ENCODE measurements at regions not wholly inside any gene's neighbourhood (a gene's known extent, or its start where the extent isn't known, plus 50 kb on each side); places are given as distances from the start of the nearest gene placed in this dataset.

DNA sequence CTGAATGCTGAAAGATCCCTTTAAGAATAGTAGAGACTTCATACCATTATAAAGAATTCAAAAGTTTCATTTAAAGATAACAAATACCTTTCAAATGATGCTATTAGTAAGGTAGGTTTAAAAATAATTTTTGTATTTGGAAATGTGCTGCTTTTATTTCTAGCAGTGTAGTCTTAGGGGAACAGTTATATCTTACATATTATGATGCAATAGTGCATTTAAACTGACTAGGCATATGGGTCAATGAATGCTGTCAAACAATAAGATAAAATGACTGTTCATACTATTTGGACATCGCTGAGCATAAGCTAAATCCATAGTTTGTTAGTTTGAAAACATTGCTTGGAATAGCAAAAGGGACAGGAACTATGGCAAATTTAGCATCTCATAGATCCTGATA lies 354.8 kb upstream of the SEMA3A start:
- no peak for FAIRE-seq
- Histone ChIP-seq H3K4me1 (ENCODE audit: control insufficient read depth, insufficient read depth, low read length) (no peaks in the 10 kb centered on the region), H3K36me3 (ENCODE audit: control insufficient read depth in 2 of 2, insufficient read depth in 2 of 2, low read length in 1 of 2) (no peaks in the 10 kb centered on the region), H3K9ac (ENCODE audit: control insufficient read depth, insufficient read depth, low read length) (no peak overlapping the region), H3K27ac (ENCODE audit: control insufficient read depth, insufficient read depth) (no peak overlapping the region), H2AFZ (ENCODE audit: control insufficient read depth, low read depth, low read length) (no peak overlapping the region), H3K27me3 (replicated peaks in 1 of 2; ENCODE audit: control insufficient read depth in 2 of 2, insufficient read depth in 2 of 2, low read length in 1 of 2) (no peaks in the 10 kb centered on the region), H3K4me3 (no peak overlapping the region), H3K9me3 (replicated peaks; ENCODE audit: control insufficient read depth, insufficient read depth, low read length) (no peaks in the 10 kb centered on the region), H4K20me1 (ENCODE audit: control insufficient read depth, insufficient read depth) (no peaks in the 10 kb centered on the region), H3K79me2 (ENCODE audit: control insufficient read depth, insufficient read depth, low read length) (no peaks in the 10 kb centered on the region), H3K4me2 (ENCODE audit: control insufficient read depth, insufficient read depth) (no peak overlapping the region)
- in situ Hi-C loops (cut with MboI) (no loop called here), intact Hi-C loops (cut with micrococcal nuclease; ENCODE audit: unreplicated experiment) (no loop called here)
- no peak for ATAC-seq
- ChIA-PET SMC1A (ENCODE audit: uncharacterized antibody, unreplicated experiment) (no interaction called here), CTCF (no interaction called here), POLR2A (no interaction called here), RAD21 (ENCODE audit: unreplicated experiment) (no interaction called here)
- DNase-seq (ENCODE audit: low read depth, low spot score), result no peak
- WGBS (ENCODE audit: insufficient coverage, insufficient replicate concordance, low lambda C conversion rate, missing lambda C conversion rate), result 0% methylated on average over 1 of the region's 1 CpG
- TF ChIP-seq ZZZ3 (IDR thresholded peaks at IDR 0.05; ENCODE audit: control insufficient read depth, insufficient read length, low read depth) (no peak), NR2F1 (conservative IDR thresholded peaks at IDR 0.05) (no peak), TAF1 (IDR thresholded peaks at IDR 0.05; ENCODE audit: borderline replicate concordance, low read depth, low read length) (no peak), STAT1 (conservative IDR thresholded peaks at IDR 0.05) (no peak), HDGF (IDR thresholded peaks at IDR 0.05) (no peak), STAT3 (IDR thresholded peaks at IDR 0.05; ENCODE audit: low read depth, low read length) (no peak), ATF7 (IDR thresholded peaks at IDR 0.05; ENCODE audit: low read depth) (no peak), SMAD5 (IDR thresholded peaks at IDR 0.05; ENCODE audit: low read depth) (no peak), CUX1 (IDR thresholded peaks at IDR 0.05; ENCODE audit: insufficient replicate concordance, low read depth, low read length) (no peak), SREBF1 (IDR thresholded peaks at IDR 0.05; ENCODE audit: low read length) (no peak), GABPA (IDR thresholded peaks at IDR 0.05; ENCODE audit: low read depth) (no peak), TBL1XR1 (IDR thresholded peaks at IDR 0.05; ENCODE audit: low read depth, low read length) (no peak)
- TF ChIP-seq, protein P1, sequence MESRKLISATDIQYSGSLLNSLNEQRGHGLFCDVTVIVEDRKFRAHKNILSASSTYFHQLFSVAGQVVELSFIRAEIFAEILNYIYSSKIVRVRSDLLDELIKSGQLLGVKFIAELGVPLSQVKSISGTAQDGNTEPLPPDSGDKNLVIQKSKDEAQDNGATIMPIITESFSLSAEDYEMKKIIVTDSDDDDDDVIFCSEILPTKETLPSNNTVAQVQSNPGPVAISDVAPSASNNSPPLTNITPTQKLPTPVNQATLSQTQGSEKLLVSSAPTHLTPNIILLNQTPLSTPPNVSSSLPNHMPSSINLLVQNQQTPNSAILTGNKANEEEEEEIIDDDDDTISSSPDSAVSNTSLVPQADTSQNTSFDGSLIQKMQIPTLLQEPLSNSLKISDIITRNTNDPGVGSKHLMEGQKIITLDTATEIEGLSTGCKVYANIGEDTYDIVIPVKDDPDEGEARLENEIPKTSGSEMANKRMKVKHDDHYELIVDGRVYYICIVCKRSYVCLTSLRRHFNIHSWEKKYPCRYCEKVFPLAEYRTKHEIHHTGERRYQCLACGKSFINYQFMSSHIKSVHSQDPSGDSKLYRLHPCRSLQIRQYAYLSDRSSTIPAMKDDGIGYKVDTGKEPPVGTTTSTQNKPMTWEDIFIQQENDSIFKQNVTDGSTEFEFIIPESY (IDR thresholded peaks at IDR 0.05), result no peak
- TF ChIP-seq, protein P2, sequence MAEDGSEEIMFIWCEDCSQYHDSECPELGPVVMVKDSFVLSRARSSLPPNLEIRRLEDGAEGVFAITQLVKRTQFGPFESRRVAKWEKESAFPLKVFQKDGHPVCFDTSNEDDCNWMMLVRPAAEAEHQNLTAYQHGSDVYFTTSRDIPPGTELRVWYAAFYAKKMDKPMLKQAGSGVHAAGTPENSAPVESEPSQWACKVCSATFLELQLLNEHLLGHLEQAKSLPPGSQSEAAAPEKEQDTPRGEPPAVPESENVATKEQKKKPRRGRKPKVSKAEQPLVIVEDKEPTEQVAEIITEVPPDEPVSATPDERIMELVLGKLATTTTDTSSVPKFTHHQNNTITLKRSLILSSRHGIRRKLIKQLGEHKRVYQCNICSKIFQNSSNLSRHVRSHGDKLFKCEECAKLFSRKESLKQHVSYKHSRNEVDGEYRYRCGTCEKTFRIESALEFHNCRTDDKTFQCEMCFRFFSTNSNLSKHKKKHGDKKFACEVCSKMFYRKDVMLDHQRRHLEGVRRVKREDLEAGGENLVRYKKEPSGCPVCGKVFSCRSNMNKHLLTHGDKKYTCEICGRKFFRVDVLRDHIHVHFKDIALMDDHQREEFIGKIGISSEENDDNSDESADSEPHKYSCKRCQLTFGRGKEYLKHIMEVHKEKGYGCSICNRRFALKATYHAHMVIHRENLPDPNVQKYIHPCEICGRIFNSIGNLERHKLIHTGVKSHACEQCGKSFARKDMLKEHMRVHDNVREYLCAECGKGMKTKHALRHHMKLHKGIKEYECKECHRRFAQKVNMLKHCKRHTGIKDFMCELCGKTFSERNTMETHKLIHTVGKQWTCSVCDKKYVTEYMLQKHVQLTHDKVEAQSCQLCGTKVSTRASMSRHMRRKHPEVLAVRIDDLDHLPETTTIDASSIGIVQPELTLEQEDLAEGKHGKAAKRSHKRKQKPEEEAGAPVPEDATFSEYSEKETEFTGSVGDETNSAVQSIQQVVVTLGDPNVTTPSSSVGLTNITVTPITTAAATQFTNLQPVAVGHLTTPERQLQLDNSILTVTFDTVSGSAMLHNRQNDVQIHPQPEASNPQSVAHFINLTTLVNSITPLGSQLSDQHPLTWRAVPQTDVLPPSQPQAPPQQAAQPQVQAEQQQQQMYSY (CRISPR knock-in tag; IDR thresholded peaks at IDR 0.05), result no peak
- no TSS peak for BruUV-seq (replicated peaks)

Measured in GM12878 (cell line).